ENCODE measurements at regions not wholly inside any gene's neighbourhood (a gene's known extent, or its start where the extent isn't known, plus 50 kb on each side); places are given as distances from the start of the nearest gene placed in this dataset.

- TF ChIP-seq YY1 (IDR thresholded peaks at IDR 0.05; ENCODE audit: insufficient read depth, insufficient read length), result no peak
- no peak for TF ChIP-seq ZNF274 (IDR thresholded peaks at IDR 0.05; ENCODE audit: low read depth, low read length)
- no peak for TF ChIP-seq SUZ12 (IDR thresholded peaks at IDR 0.05; ENCODE audit: extremely low read depth, insufficient read depth, insufficient read length)
- no peaks in the 10 kb centered on the region for H3K36me3 ChIP-seq (ENCODE audit: insufficient read depth, insufficient read length, low read length)
- DNase-seq (ENCODE audit: low read depth, low spot score), result no peak
- H3K9ac ChIP-seq (ENCODE audit: insufficient read length, low read depth), result no peak overlapping the region
- no peak overlapping the region for H3K4me3 ChIP-seq (ENCODE audit: insufficient read length, low read depth)
- no peaks in the 10 kb centered on the region for H3K4me1 ChIP-seq (ENCODE audit: insufficient read depth, insufficient read length)
- H3K9me3 ChIP-seq (ENCODE audit: insufficient read depth, low read length), result no peaks in the 10 kb centered on the region
- H3K27me3 ChIP-seq (ENCODE audit: insufficient read depth, insufficient read length), result peaks cover 19% of the 10 kb centered on the region
These were observed 96.4 kb upstream of the SELENOP start for GRCh38 chr5:42908086-42908485.

- TF ChIP-seq SUZ12 (IDR thresholded peaks at IDR 0.05; ENCODE audit: extremely low read depth, insufficient read depth, insufficient read length) (no peak), YY1 (IDR thresholded peaks at IDR 0.05; ENCODE audit: insufficient read depth, insufficient read length) (no peak), ZNF274 (IDR thresholded peaks at IDR 0.05; ENCODE audit: low read depth, low read length) (no peak)
- Histone ChIP-seq H3K9ac (ENCODE audit: insufficient read length, low read depth) (no peak overlapping the region), H3K36me3 (ENCODE audit: insufficient read depth, insufficient read length, low read length) (no peaks in the 10 kb centered on the region), H3K27me3 (ENCODE audit: insufficient read depth, insufficient read length) (peaks cover 19% of the 10 kb centered on the region), H3K9me3 (ENCODE audit: insufficient read depth, low read length) (no peaks in the 10 kb centered on the region), H3K4me1 (ENCODE audit: insufficient read depth, insufficient read length) (no peaks in the 10 kb centered on the region), H3K4me3 (ENCODE audit: insufficient read length, low read depth) (no peak overlapping the region)
- no peak for DNase-seq (ENCODE audit: low read depth, low spot score)
These were observed 94.1 kb upstream of the SELENOP start for GRCh38 chr5:42905827-42906226.

- TF ChIP-seq ZNF274 (IDR thresholded peaks at IDR 0.05; ENCODE audit: low read depth, low read length) (no peak), YY1 (IDR thresholded peaks at IDR 0.05; ENCODE audit: insufficient read depth, insufficient read length) (no peak), SUZ12 (IDR thresholded peaks at IDR 0.05; ENCODE audit: extremely low read depth, insufficient read depth, insufficient read length) (no peak)
- no peak overlapping the region for H3K9ac ChIP-seq (ENCODE audit: insufficient read length, low read depth)
- H3K27me3 ChIP-seq (ENCODE audit: insufficient read depth, insufficient read length), result no peaks in the 10 kb centered on the region
- H3K4me1 ChIP-seq (ENCODE audit: insufficient read depth, insufficient read length), result no peaks in the 10 kb centered on the region
- H3K9me3 ChIP-seq (ENCODE audit: insufficient read depth, low read length), result no peaks in the 10 kb centered on the region; the same call in 1 of the 2 replicates
- DNase-seq (ENCODE audit: low read depth, low spot score), result no peak
- H3K4me3 ChIP-seq (ENCODE audit: insufficient read length, low read depth), result no peak overlapping the region
- H3K36me3 ChIP-seq (ENCODE audit: insufficient read depth, insufficient read length, low read length), result no peaks in the 10 kb centered on the region
These were observed 89.0 kb upstream of the SELENOP start for GRCh38 chr5:42900734-42901133.

DNA sequence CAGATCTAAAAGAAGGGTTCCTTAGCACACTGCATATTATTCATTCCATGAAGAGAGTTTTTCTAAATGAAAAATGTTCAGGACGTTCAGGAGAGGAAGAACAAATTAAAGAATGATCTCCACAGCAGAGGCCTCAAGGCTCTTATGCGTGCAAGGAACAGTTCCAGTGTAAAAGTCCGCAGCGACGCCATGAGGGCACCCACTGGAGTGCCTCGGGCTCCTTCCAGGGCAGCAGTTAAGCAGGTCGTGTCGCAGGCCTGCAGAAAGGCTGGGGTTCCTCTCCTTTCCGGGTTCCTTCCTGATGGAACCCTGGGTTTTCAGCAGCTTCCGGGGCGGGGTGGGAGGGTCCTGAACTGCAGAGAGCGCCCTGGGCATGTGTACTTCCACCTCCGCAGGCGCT is 87.1 kb upstream of the SELENOP start:
- Histone ChIP-seq H3K9me3 (ENCODE audit: insufficient read depth, low read length) (no peaks in the 10 kb centered on the region; the same call in 1 of the 2 replicates), H3K4me1 (ENCODE audit: insufficient read depth, insufficient read length) (no peaks in the 10 kb centered on the region), H3K27me3 (ENCODE audit: insufficient read depth, insufficient read length) (no peaks in the 10 kb centered on the region), H3K9ac (ENCODE audit: insufficient read length, low read depth) (no peak overlapping the region), H3K36me3 (ENCODE audit: insufficient read depth, insufficient read length, low read length) (no peaks in the 10 kb centered on the region), H3K4me3 (ENCODE audit: insufficient read length, low read depth) (no peak overlapping the region)
- TF ChIP-seq SUZ12 (IDR thresholded peaks at IDR 0.05; ENCODE audit: extremely low read depth, insufficient read depth, insufficient read length) (no peak), YY1 (IDR thresholded peaks at IDR 0.05; ENCODE audit: insufficient read depth, insufficient read length) (no peak), ZNF274 (IDR thresholded peaks at IDR 0.05; ENCODE audit: low read depth, low read length) (no peak)
- no peak for DNase-seq (ENCODE audit: low read depth, low spot score)

- no peaks in the 10 kb centered on the region; the same call in 1 of the 2 replicates for H3K9me3 ChIP-seq (ENCODE audit: insufficient read depth, low read length)
- H3K9ac ChIP-seq (ENCODE audit: insufficient read length, low read depth), result no peak overlapping the region
- TF ChIP-seq SUZ12 (IDR thresholded peaks at IDR 0.05; ENCODE audit: extremely low read depth, insufficient read depth, insufficient read length) (no peak), YY1 (IDR thresholded peaks at IDR 0.05; ENCODE audit: insufficient read depth, insufficient read length) (no peak), ZNF274 (IDR thresholded peaks at IDR 0.05; ENCODE audit: low read depth, low read length) (no peak)
- H3K36me3 ChIP-seq (ENCODE audit: insufficient read depth, insufficient read length, low read length), result no peaks in the 10 kb centered on the region
- no peak overlapping the region for H3K4me3 ChIP-seq (ENCODE audit: insufficient read length, low read depth)
- no peak for DNase-seq (ENCODE audit: low read depth, low spot score)
- no peaks in the 10 kb centered on the region for H3K27me3 ChIP-seq (ENCODE audit: insufficient read depth, insufficient read length)
- H3K4me1 ChIP-seq (ENCODE audit: insufficient read depth, insufficient read length), result no peaks in the 10 kb centered on the region
These were observed 84.8 kb upstream of the SELENOP start for GRCh38 chr5:42896523-42896922.

GRCh38 chr5:42894057-42894456 is 82.4 kb upstream of the SELENOP start:
- TF ChIP-seq ZNF274 (IDR thresholded peaks at IDR 0.05; ENCODE audit: low read depth, low read length) (no peak), SUZ12 (IDR thresholded peaks at IDR 0.05; ENCODE audit: extremely low read depth, insufficient read depth, insufficient read length) (no peak), YY1 (IDR thresholded peaks at IDR 0.05; ENCODE audit: insufficient read depth, insufficient read length) (no peak)
- no peaks in the 10 kb centered on the region for H3K27me3 ChIP-seq (ENCODE audit: insufficient read depth, insufficient read length)
- no peak overlapping the region for H3K9ac ChIP-seq (ENCODE audit: insufficient read length, low read depth)
- H3K4me1 ChIP-seq (ENCODE audit: insufficient read depth, insufficient read length), result no peaks in the 10 kb centered on the region
- DNase-seq (ENCODE audit: low read depth, low spot score), result no peak
- no peaks in the 10 kb centered on the region for H3K36me3 ChIP-seq (ENCODE audit: insufficient read depth, insufficient read length, low read length)
- H3K4me3 ChIP-seq (ENCODE audit: insufficient read length, low read depth), result no peak overlapping the region
- H3K9me3 ChIP-seq (ENCODE audit: insufficient read depth, low read length), result no peaks in the 10 kb centered on the region; the same call in 1 of the 2 replicates

- H3K9ac ChIP-seq (ENCODE audit: insufficient read length, low read depth), result no peak overlapping the region
- no peak for TF ChIP-seq YY1 (IDR thresholded peaks at IDR 0.05; ENCODE audit: insufficient read depth, insufficient read length)
- TF ChIP-seq SUZ12 (IDR thresholded peaks at IDR 0.05; ENCODE audit: extremely low read depth, insufficient read depth, insufficient read length), result no peak
- no peak for TF ChIP-seq ZNF274 (IDR thresholded peaks at IDR 0.05; ENCODE audit: low read depth, low read length)
- H3K27me3 ChIP-seq (ENCODE audit: insufficient read depth, insufficient read length), result no peaks in the 10 kb centered on the region
- peak; percentile 59 for DNase-seq (ENCODE audit: low read depth, low spot score)
- H3K36me3 ChIP-seq (ENCODE audit: insufficient read depth, insufficient read length, low read length), result no peaks in the 10 kb centered on the region
- no peaks in the 10 kb centered on the region for H3K9me3 ChIP-seq (ENCODE audit: insufficient read depth, low read length)
- H3K4me3 ChIP-seq (ENCODE audit: insufficient read length, low read depth), result no peak overlapping the region
- no peaks in the 10 kb centered on the region for H3K4me1 ChIP-seq (ENCODE audit: insufficient read depth, insufficient read length)
These were observed 77.7 kb upstream of the SELENOP start for GRCh38 chr5:42889311-42889933.
